Ureter (tissue), 1 donor: ENCODE measurements at regions not wholly inside any gene's neighbourhood (a gene's known extent, or its start where the extent isn't known, plus 50 kb on each side); places are given as distances from the start of the nearest gene placed in this dataset.
"Not testable (repeated sequence)": the region's sequence is repeated elsewhere in the genome, so short reads cannot be mapped to it uniquely, and the experiment has no call there.

Experiments used
- DNase-seq: peaks from one replicate; pipeline ENCODE4 v3.0.0-alpha.2; 2020; ENCODE audit warnings: low spot score
- donor health status: DM: yes; HTN: yes; CAD: no.

DNA sequence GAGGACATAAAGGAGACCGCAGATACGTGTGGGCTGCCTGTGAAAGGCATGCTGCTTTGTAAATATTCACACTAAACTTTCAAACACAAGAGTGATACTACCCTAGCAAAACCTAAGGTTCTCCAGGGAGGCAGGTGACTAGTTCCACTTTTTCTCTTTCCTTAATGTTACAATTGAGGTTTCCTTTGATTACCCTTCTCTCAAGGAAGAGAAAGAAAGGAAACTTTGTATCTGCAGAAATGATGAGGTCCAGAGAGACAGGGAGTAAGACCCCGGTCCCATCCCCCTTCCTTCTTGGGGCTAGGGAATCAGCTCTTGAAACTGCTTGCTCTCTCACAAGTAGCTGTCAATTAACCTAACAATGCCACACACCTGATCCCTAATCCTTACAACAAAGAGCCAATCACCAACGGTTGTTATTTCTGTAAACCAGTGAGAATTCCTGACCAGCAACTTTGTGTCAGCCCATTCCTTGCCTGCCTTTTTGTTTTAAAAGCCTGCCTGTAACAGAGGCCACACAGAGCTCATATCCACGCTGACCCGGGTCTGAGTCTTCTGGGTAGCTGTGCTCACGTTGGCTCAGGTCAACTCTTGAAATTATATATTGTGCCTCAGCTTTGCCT is 754.8 kb upstream of the FRG1 start:
- DNase-seq = no peak

DNA sequence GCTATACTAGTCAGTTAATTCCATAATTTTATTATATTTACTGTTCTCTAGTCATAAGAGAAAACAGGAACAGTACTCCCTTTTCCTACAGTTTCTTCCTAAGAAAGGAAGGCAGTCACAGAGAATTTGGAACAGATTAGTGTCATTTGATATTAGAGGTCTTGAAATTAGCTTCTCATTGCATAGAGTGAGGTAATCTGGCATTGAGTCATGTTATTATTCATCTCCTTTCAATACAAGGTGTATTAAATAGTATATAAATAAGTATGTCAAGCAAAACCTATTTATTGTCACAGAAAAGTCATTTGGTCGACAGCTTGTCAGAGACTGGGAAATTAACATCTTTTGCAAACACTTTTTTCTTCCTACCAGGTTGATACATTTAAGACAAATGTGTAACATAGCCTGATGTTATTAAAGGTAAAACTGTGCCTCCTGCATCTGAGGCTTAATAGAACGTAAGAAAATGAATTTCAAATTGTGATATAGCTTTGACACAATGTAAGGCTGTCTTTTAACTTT is 753.1 kb upstream of the FRG1 start:
- DNase-seq = no peak

DNA sequence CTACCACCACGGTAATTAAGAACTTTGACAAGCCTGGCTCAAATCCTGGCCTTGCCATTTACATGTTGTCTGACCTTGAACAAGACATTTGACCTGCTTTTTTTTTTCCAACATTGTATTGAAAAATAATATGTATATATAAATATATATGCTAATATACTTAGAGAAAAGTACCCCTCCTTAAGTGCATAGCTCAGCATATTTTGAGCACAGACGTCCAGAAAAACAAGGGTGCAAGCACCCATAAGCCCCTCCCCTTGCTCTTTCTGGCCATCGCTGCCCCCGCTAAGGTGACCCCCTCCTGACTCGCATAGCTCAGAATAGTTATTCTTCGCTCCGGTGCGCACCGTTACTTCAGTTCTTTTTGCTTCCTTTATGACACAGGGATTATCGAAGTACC is 742.0 kb upstream of the FRG1 start:
- DNase-seq = no peak

DNA sequence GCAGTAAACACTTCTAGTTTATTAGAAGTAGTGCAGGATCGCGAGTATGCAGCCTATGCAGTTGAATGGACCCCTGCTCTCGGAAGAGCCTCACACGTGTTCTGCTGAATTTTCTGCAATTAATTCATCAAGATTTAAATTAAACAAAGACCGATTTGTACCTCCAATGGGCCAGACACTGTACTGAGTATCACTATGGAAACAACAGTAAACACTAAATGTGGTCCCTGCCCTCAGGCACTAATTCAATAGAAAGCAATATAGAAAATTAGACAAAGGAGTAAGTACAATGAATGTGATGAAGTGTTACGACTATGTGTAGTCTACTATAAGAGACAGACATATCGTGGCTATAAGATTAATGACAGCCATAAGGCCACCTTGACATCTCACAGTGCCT is 740.3 kb upstream of the FRG1 start:
- no peak for DNase-seq

DNA sequence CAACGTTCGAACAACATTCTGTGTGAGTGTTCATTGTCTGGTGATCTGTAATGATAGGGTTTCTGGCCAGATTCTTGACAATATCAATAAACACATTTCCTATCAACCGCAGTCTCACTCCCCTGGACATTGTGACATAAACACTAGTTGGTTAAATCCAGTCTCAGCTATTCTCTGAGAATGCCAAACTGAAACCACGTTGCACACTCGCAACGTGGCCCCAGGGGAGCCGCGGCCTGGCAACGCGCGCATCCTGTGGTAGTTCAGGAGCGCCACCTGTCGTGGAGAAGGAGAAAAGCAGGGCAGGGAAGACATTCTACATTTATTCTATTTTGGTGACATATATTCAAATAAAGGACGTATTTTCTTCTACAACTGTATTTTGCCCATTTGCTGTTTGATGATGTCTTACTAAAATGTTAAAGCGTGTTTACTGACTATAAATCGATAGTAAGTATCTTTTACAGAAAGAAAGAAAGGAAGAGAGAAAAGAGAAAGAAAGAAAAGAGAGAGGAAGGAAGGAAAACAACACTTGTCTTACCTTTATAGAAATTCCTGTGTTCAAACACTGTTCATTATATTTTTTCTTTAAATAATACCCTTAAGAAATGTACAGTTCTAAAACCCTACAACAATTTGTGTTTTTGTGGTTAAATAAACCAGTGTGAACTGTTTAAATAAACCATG is 738.3 kb upstream of the FRG1 start:
- peak; percentile 50 for DNase-seq

DNA sequence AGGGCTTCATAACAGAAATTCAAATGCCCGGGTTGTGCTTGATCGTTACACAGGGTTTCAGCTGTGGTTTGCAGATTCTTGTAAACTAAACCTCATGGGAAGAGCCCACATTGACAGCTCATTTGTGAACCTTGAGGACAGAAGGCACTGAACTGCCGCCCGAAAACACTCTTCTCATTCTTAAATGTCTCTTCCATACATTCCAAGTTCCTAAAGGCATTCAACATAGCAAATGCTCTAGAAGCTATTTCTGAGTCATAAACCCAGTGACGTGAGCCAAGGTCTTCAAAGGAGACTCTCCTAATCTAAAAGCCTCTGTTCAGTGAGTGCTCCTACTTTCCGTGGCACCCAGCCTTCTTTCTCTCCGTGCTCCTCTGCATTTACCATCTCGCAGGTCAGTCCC is 737.8 kb upstream of the FRG1 start:
- DNase-seq = no peak

DNA sequence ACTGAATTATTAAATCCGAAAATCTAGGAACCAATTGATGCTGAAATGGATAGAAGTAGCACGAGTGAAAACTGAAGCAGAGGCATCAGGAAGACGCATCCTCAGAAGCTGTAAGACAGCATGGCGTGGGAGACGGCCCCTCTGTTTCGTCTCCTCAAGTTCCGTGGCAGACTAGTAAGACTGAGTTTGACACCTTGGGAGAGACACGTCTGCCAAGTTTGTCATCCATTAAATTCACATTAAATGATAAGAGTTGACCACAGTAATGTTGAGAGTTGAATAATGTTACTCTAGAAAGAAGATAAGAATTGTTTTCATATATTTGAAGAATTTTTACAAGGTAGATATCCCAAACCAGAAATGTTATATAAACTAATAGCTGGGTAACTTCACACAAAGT is 736.1 kb upstream of the FRG1 start:
- no peak for DNase-seq

DNA sequence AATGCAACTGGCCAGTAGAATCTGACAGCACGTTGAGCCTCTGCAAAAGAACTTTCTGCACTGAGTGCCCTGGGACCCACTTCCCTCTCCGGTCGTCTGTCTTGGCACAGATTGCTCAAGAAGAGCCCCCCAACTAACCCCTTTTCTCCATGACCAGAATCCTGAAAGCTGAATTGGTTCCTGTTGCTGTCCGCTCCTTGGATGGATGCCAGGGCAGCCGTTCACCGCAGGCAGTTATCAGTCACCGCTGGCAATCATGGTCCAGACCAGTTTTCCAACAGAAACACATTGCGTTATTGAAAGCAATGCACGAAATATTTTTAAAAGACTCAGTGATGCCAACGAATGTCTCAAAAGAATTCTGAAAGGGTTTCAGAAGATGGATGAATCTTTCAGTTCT is 733.7 kb upstream of the FRG1 start:
- no peak for DNase-seq

DNA sequence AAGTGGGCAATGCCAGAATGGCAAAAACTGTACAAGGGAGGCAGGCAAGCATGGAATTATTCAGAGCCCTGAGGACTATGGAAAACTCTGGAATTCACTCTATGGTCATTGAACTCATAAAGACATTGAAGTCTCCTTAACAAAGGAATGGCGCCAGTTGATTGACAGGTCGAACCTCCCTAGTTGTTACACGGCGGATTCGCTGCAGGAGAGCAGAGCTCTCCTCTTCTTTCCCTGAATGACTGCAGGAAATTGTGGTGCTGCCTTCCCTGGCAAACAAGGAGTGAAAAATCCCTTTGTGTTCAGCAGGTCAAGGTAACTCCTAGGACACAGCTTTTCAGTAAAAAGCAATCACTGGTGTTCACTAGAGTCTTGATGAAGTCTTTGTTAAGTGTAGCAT is 732.8 kb upstream of the FRG1 start:
- no peak for DNase-seq

DNA sequence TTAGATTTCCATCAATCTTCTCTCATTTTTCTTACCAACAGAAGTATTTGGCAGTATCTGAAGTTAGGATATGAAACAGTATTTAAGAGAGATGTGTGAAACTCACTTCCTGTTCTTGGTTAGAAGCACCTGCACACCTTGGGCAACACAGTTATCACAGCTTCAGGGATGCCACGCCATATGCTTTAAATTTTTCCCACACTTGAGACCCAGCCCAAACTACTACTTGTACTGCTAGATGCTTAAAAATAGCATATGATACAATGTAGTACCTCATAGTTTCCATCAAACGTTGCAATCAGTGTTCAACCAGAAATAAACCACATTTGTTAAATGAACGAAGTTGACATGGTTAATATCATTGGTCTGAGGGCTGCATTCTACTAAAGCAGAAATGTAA is 725.1 kb upstream of the FRG1 start:
- DNase-seq = no peak

DNA sequence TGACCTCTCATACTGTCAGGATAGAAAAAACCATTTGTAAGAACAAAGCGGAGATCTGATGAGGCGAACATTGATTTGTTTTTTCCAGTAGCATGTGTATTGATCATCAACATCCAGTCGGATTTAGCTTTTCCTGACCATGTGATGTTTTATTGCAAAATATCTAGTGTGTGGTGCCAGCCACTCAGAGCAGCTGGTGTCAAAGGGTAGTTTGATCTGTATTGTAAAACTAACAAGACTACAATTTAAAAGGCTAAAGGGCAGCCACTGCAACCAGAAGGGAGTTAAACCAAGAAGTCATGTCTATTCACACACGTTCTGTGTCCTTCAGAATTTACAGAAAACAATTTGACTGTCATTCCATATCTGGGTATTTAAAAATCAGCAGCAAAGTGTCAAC is 719.0 kb upstream of the FRG1 start:
- no peak for DNase-seq

DNA sequence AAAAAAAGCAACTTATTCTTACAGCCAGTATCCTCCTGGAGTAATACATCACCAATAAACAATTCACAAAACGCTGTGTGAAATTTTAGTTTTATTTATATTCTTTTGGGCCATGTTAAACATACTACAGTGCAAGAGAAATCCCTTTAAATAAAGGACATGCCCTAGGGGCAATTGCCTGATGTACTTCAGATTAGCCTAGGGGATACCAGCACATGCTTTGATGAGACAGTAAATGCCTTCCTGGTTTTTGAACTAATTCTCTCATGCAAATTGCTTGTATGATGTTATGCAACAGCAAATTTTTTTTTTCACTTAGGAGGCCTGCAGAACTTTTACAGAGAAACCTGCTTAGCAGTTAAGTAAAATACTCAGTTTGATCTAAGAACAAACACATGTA is 711.9 kb upstream of the FRG1 start:
- DNase-seq = no peak

DNA sequence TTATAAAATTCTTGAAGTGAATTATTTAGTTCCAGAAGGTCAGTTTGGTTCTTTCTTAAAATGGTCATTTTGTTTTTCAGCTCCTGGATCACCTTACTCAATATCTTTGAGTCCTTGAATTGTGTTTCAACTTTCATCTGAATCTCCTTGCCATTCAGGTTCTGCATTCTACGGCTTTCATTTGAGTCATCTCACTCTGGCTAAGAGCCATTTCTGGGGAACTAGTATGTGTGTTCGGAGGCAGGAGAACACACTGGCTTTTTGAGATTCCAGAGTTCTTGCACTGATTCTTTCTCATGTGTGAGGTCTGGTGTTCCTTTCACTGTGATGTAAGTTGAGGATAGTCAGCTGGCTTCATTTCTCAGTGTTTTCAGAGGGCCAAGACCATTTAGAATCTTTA is 708.4 kb upstream of the FRG1 start:
- no peak for DNase-seq

DNA sequence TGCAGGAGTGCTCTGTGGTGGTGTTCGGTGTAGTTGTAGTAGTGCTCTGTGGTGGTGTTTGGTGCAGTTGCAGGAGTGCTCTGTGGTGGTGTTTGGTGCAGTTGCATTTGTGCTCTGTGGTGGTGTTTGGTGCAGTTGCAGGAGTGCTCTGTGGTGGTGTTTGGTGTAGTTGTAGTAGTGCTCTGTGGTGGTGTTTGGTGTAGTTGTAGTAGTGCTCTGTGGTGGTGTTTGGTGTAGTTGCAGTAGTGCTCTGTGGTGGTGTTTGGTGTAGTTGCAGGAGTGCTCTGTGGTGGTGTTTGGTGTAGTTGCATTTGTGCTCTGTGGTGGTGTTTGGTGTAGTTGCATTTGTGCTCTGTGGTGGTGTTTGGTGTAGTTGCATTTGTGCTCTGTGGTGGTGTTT is 706.9 kb upstream of the FRG1 start:
- not testable (repeated sequence) for DNase-seq

DNA sequence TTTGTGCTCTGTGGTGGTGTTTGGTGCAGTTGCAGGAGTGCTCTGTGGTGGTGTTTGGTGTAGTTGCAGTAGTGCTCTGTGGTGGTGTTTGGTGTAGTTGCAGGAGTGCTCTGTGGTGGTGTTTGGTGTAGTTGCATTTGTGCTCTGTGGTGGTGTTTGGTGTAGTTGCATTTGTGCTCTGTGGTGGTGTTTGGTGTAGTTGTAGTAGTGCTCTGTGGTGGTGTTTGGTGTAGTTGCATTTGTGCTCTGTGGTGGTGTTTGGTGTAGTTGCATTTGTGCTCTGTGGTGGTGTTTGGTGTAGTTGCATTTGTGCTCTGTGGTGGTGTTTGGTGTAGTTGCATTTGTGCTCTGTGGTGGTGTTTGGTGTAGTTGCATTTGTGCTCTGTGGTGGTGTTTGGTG is 705.7 kb upstream of the FRG1 start:
- not testable (repeated sequence) for DNase-seq

DNA sequence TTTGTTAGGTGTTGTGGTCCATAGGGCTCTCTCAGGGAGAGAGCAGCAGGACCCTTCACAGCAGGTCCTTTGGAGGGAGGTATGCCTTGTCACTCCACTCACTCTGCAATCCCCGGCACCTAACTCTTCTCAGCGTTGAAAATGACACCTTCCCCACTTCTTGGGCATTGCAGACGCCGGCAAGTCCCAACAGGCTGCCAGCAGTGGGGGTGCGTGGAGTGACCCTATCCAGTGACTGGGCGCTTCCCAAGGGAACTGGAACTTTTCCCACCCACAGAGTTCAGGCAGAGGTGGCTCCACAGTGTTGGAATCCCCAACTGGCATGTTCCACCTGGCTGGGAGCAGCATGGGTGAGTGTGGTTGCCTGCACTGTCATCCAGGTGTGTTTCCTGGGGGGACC is 705.1 kb upstream of the FRG1 start:
- no peak for DNase-seq

DNA sequence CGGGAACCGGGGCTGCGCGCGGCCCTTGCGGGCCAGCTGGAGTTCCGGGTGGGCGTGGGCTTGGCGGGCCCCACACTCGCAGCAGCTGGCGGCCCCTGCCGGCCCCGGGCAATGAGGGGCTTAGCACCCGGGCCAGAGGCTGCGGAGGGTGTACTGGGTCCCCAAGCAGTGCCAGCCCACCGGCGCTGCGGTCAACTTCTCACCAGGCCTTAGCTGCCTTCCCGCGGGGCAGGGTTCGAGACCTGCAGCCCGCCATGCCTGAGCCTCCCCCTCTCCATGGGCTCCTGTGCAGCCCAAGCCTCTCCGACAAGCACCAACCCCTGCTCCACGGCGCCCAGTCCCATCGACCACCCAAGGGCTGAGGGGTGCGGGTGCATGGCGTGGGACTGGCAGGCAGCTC is 704.4 kb upstream of the FRG1 start:
- not testable (repeated sequence) for DNase-seq

DNA sequence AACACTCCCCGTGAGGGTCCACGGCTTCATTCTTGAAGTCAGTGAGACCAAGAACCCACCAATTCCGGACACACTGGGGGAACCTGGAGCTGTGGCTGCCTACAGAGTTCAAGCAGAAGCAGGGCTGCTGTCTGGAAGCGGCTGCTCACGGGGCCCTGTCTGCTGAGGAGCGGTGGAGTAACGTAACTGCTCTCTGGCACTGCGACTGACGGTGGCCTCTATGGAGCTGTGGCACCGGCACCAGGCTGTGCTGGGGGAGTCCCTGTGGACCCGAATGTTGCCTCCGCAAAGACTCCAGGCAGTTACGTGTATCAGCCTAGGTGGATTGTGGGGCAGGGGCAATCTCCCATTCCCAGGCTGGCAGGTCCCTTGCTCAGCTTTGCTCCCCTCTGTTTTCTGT is 703.3 kb upstream of the FRG1 start:
- no peak for DNase-seq

DNA sequence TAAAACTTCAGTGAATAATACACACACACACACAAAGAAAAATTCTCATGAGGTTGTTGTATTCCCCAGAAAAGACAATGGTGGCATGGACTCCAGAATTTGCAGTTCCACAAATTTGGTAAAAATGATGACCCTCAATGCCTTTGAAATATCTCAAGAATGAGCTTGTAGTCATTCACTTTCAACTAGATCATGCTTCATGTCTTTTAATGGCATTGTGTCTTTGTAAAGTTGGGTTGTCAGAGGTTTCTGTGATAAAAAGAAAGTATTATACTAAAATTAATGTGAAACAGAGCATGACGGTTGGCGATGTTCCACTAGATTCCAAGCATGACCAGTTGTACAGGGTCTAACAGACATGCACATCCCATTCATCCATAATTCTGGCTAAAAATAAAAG is 685.0 kb upstream of the FRG1 start:
- no peak for DNase-seq

DNA sequence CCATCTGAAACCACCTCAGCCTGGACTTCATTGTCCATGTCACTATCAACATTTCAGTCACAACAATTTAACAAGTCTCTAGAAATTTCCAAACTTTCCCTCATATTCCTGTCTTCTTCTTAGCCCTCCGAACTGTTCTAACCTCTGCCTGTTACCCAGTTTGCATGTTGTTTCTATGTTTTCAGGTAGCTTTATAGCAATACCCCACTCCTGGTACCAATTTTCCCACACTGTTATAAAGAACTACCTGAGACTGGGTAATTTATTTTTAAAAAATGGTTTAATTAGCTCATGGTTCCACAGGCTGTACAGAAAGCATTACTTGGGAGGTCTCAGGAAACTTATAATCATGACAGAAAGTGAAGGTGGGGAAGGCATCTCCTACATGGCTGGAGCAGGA is 679.2 kb upstream of the FRG1 start:
- DNase-seq = no peak

DNA sequence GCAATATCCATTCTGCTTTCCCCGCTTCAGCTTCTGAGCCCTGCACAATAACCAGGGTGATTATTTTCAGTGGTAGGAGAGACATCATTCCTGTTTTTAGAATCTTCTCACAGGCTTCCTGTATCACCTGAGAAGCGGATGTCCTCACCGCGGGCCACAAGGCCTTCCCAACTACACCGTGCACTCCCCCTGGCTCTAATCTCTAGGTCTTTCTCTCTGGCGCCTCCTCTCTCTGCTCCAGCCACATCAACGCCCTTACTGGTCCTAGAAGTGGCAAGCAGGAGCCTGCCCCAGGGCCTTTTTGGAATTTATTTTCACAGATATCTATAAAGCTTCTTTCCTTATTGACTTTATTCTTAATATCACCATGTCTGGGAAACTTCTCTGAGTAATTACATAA is 675.2 kb upstream of the FRG1 start:
- no peak for DNase-seq

DNA sequence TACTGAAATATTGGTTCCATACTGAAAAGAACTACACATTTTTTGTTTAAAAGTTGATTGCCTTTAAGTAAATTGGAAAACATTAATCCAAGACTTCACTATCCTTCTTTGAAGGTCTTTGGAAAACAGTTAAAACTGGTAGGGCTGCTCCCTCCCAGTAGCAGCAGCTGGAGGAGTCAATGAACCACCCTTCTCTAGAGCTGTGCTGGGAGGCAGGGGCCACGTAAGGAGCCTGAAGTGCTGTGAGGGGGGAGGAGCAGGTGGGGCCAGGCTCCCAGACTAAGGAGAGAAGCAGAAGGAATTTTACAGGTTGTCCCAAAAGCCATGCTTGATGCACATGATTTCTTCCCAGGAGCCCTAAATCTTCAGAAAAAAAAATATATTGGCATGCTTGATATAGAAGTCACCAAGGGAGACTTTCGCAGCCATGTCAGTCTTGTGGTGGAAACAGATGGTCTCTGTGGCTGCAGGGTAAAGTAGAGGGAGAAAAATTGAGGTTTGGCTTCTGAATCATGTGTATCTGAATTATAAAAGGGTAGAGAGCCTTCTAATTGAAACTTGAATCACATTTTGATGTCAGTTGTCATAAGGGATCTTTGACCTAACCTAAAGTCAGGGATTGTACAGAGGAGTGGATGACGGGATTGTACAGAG is 673.2 kb upstream of the FRG1 start:
- no peak for DNase-seq

DNA sequence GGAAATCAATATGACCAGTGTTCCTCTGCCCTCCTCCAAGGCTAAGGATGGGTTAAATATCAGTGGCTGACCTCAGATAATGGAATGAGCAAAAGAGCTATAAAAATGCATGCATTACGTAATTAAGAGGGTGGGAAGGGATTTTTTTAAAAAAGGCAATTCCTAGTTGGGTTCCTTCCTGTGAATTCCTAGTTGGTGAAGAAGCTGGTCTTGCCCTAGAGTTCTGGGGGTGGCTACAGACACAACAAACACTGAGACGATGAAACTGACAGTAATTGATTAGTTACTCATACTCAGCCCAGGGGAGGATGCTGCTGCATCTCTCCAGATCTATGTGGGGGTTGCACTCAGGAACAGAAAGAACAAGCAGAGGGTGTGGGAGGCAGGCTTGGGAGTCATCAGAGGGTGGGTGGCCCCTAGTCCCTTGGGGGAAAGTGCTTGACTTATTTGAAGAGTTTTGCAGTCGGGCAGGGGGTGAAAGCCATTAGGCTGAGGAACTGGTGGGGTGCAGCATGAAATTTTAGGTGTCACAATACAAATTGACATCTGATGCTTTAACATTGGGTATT is 662.0 kb upstream of the FRG1 start:
- no peak for DNase-seq
